ENCODE measurements at regions not wholly inside any gene's neighbourhood (a gene's known extent, or its start where the extent isn't known, plus 50 kb on each side); places are given as distances from the start of the nearest gene placed in this dataset.
"Not testable (repeated sequence)": the region's sequence is repeated elsewhere in the genome, so short reads cannot be mapped to it uniquely, and the experiment has no call there.

- H4K20me1 ChIP-seq (ENCODE audit: insufficient read depth) = no peaks in the 10 kb centered on the region
- no peak for DNase-seq (ENCODE audit: low read depth, low spot score)
- H3K4me2 ChIP-seq (ENCODE audit: low read length) = no peak overlapping the region
- H3K36me3 ChIP-seq (ENCODE audit: control insufficient read depth in 1 of 2, insufficient read depth in 2 of 2, low read length in 2 of 2) = no peaks in the 10 kb centered on the region
- no peaks in the 10 kb centered on the region for H3K9me2 ChIP-seq (ENCODE audit: insufficient read depth)
- POLR2A ChIA-PET = no interaction called here
- no peaks in the 10 kb centered on the region for H3K27me3 ChIP-seq (ENCODE audit: insufficient read depth, low read length)
- H3K4me3 ChIP-seq (replicated peaks in 1 of 2; ENCODE audit: low read depth in 1 of 2, low read length in 2 of 2) = no peak overlapping the region
- CTCF ChIA-PET = no interaction called here
- H2AFZ ChIP-seq (ENCODE audit: low read depth, low read length, poor library complexity, severe bottlenecking) = no peak overlapping the region
- no TSS peak for BruUV-seq (replicated peaks)
- no peaks in the 10 kb centered on the region for H3K79me2 ChIP-seq (ENCODE audit: insufficient read depth, low read length)
- ATAC-seq = no peak
- RAD21 ChIA-PET (ENCODE audit: low non-redundant PET in 1 of 2, low total read pairs in 2 of 2, uncharacterized antibody in 2 of 2, unreplicated experiment in 2 of 2) = no interaction called here
- intact Hi-C loops (cut with micrococcal nuclease) = no loop called here
- H3K4me1 ChIP-seq (ENCODE audit: control insufficient read depth in 1 of 2, insufficient read depth in 2 of 2, low read length in 2 of 2) = no peaks in the 10 kb centered on the region
- no peak overlapping the region for H3K27ac ChIP-seq (ENCODE audit: low read depth, low read length)
- TF ChIP-seq ELF1 (IDR thresholded peaks at IDR 0.05; ENCODE audit: borderline replicate concordance, low read depth) = no peak
- TF ChIP-seq JUND (IDR thresholded peaks at IDR 0.05) = no peak
- no peak overlapping the region for H3K9ac ChIP-seq (ENCODE audit: low read length)
- no peaks in the 10 kb centered on the region for H3K9me3 ChIP-seq (ENCODE audit: control insufficient read depth in 1 of 2, insufficient read depth in 1 of 2, low read depth in 1 of 2, low read length in 2 of 2)
These were observed 136.1 kb downstream of the AKR1D1 start for GRCh38 chr7:138212314-138212713.

GRCh38 chr7:138214926-138215325, 138.7 kb downstream of the AKR1D1 start:
- Histone ChIP-seq H4K20me1 (ENCODE audit: insufficient read depth) (no peaks in the 10 kb centered on the region), H2AFZ (ENCODE audit: low read depth, low read length, poor library complexity, severe bottlenecking) (no peak overlapping the region), H3K79me2 (ENCODE audit: insufficient read depth, low read length) (no peaks in the 10 kb centered on the region), H3K27me3 (ENCODE audit: insufficient read depth, low read length) (no peaks in the 10 kb centered on the region), H3K9me2 (ENCODE audit: insufficient read depth) (no peaks in the 10 kb centered on the region), H3K36me3 (ENCODE audit: control insufficient read depth in 1 of 2, insufficient read depth in 2 of 2, low read length in 2 of 2) (no peaks in the 10 kb centered on the region), H3K27ac (ENCODE audit: low read depth, low read length) (no peak overlapping the region), H3K4me2 (ENCODE audit: low read length) (no peak overlapping the region), H3K4me3 (replicated peaks in 1 of 2; ENCODE audit: low read depth in 1 of 2, low read length in 2 of 2) (no peak overlapping the region), H3K4me1 (ENCODE audit: control insufficient read depth in 1 of 2, insufficient read depth in 2 of 2, low read length in 2 of 2) (no peaks in the 10 kb centered on the region), H3K9ac (ENCODE audit: low read length) (no peak overlapping the region), H3K9me3 (ENCODE audit: control insufficient read depth in 1 of 2, insufficient read depth in 1 of 2, low read depth in 1 of 2, low read length in 2 of 2) (no peaks in the 10 kb centered on the region)
- DNase-seq (ENCODE audit: low read depth, low spot score) (no peak), ATAC-seq (no peak)
- ChIA-PET CTCF (no interaction called here), POLR2A (no interaction called here), RAD21 (ENCODE audit: low non-redundant PET in 1 of 2, low total read pairs in 2 of 2, uncharacterized antibody in 2 of 2, unreplicated experiment in 2 of 2) (no interaction called here)
- no TSS peak for BruUV-seq (replicated peaks)
- TF ChIP-seq SP1 (IDR thresholded peaks at IDR 0.05; ENCODE audit: low read depth) (no peak), JUND (IDR thresholded peaks at IDR 0.05) (no peak), ZFX (IDR thresholded peaks at IDR 0.05) (no peak), EZH2phosphoT487 (IDR thresholded peaks at IDR 0.05; ENCODE audit: borderline replicate concordance) (no peak), ATF3 (IDR thresholded peaks at IDR 0.05) (no peak), POLR2A (IDR thresholded peaks at IDR 0.05; ENCODE audit: borderline replicate concordance, extremely low read depth, insufficient read depth, insufficient read length) (no peak), POLR2AphosphoS5 (IDR thresholded peaks at IDR 0.05; ENCODE audit: low read depth, low read length) (no peak), CTCF (IDR thresholded peaks at IDR 0.05 in 2 of 3, conservative IDR thresholded peaks at IDR 0.05 in 1 of 3; ENCODE audit: borderline replicate concordance in 1 of 3, insufficient read depth in 1 of 3, low read depth in 2 of 3, low read length in 2 of 3) (no peak), ELF1 (IDR thresholded peaks at IDR 0.05; ENCODE audit: borderline replicate concordance, low read depth) (no peak)
- intact Hi-C loops (cut with micrococcal nuclease) = no loop called here

GRCh38 chr7:138220321-138220720, 144.1 kb downstream of the AKR1D1 start:
- POLR2A ChIA-PET; RAD21 ChIA-PET (ENCODE audit: low non-redundant PET in 1 of 2, low total read pairs in 2 of 2, uncharacterized antibody in 2 of 2, unreplicated experiment in 2 of 2); H3K27me3 ChIP-seq (ENCODE audit: insufficient read depth, low read length); H3K79me2 ChIP-seq (ENCODE audit: insufficient read depth, low read length); H3K9me2 ChIP-seq (ENCODE audit: insufficient read depth); H3K9me3 ChIP-seq (ENCODE audit: control insufficient read depth in 1 of 2, insufficient read depth in 1 of 2, low read depth in 1 of 2, low read length in 2 of 2); H2AFZ ChIP-seq (ENCODE audit: low read depth, low read length, poor library complexity, severe bottlenecking); H3K36me3 ChIP-seq (ENCODE audit: control insufficient read depth in 1 of 2, insufficient read depth in 2 of 2, low read length in 2 of 2); H3K27ac ChIP-seq (ENCODE audit: low read depth, low read length); H4K20me1 ChIP-seq (ENCODE audit: insufficient read depth); H3K4me2 ChIP-seq (ENCODE audit: low read length); H3K4me1 ChIP-seq (ENCODE audit: control insufficient read depth in 1 of 2, insufficient read depth in 2 of 2, low read length in 2 of 2); BruUV-seq (replicated peaks); intact Hi-C loops (cut with micrococcal nuclease); ATAC-seq; CTCF ChIA-PET; H3K4me3 ChIP-seq (replicated peaks in 1 of 2; ENCODE audit: low read depth in 1 of 2, low read length in 2 of 2); DNase-seq (ENCODE audit: low read depth, low spot score); H3K9ac ChIP-seq (ENCODE audit: low read length): not testable (repeated sequence)

All from HCT116 (cell line).